CD8-positive, alpha-beta memory T cell (primary cell): ENCODE measurements at regions not wholly inside any gene's neighbourhood (a gene's known extent, or its start where the extent isn't known, plus 50 kb on each side); places are given as distances from the start of the nearest gene placed in this dataset.

Experiments used
- CTCF ChIA-PET: fragments of 350-600 bp; sonication (Branson Sonifier 250); formaldehyde crosslinking; loops from one replicate; lab custom pipeline; 2021; ENCODE audit warnings: antibody characterized with exemption; lab: Charles Lee
- POLR2A ChIA-PET: fragments of 350-600 bp; sonication (Branson Sonifier 250); formaldehyde crosslinking; loops from one replicate; lab custom pipeline; 2021; ENCODE audit warnings: antibody characterized with exemption; lab: Charles Lee
- DNase-seq, 5 donors: peaks; one replicate each; pipeline versions ENCODE4 v3.0.0 to v3.0.0-alpha.2; 2020 to 2022; ENCODE audit warnings: mixed read lengths in 1 of 5
- H3K27ac ChIP-seq: one replicate; pipeline ENCODE4 v1.7.0; 2013; ENCODE audit warnings: low read depth, mild to moderate bottlenecking, low read length, moderate library complexity
- H3K27me3 ChIP-seq: 2 replicates; pipeline ENCODE4 v1.7.0; 2013; ENCODE audit warnings: low read length, mild to moderate bottlenecking; ENCODE audit not compliant: insufficient read depth, poor library complexity, severe bottlenecking
- H3K36me3 ChIP-seq: 2 replicates; pipeline ENCODE4 v1.7.0; 2013; ENCODE audit warnings: mild to moderate bottlenecking, low read length, moderate library complexity; ENCODE audit not compliant: insufficient read depth
- H3K4me1 ChIP-seq: 2 replicates; pipeline ENCODE4 v1.7.0; 2013; ENCODE audit warnings: mild to moderate bottlenecking, low read length, moderate library complexity; ENCODE audit not compliant: insufficient read depth
- H3K4me3 ChIP-seq: 2 replicates; pipeline ENCODE4 v1.7.0; 2013; ENCODE audit warnings: mild to moderate bottlenecking, low read length
- H3K9me3 ChIP-seq: 2 replicates; pipeline ENCODE4 v1.7.0; 2013; ENCODE audit warnings: mild to moderate bottlenecking, low read length
- H3K27ac Mint-ChIP-seq, 8 donors: one replicate each; pipeline ENCODE4 v1.8.0; 2020 to 2021; ENCODE audit warnings: mixed read lengths in 8 of 8, mild to moderate bottlenecking in 6 of 8, inconsistent platforms in 3 of 8, moderate library complexity in 3 of 8
- H3K27me3 Mint-ChIP-seq, 2 donors: one replicate each; pipeline ENCODE4 v1.8.0; 2020 to 2021; ENCODE audit warnings: mixed read lengths in 2 of 2, mild to moderate bottlenecking in 1 of 2, moderate library complexity in 1 of 2
- H3K36me3 Mint-ChIP-seq, 3 donors: one replicate each; pipeline ENCODE4 v1.8.0; 2020 to 2021; ENCODE audit warnings: mixed read lengths in 3 of 3, inconsistent platforms in 1 of 3, mild to moderate bottlenecking in 1 of 3
- H3K4me1 Mint-ChIP-seq, 3 donors: one replicate each; pipeline ENCODE4 v1.8.0; 2020 to 2021; ENCODE audit warnings: mixed read lengths in 3 of 3, inconsistent platforms in 1 of 3, mild to moderate bottlenecking in 1 of 3
- H3K4me3 Mint-ChIP-seq, 7 donors: one replicate each; pipeline ENCODE4 v1.8.0; 2020 to 2021; ENCODE audit warnings: mixed read lengths in 7 of 7, mild to moderate bottlenecking in 6 of 7, moderate library complexity in 4 of 7, inconsistent platforms in 2 of 7
- H3K9me3 Mint-ChIP-seq, 5 donors: one replicate each; pipeline ENCODE4 v1.8.0; 2020 to 2022; ENCODE audit warnings: mixed read lengths in 5 of 5, mild to moderate bottlenecking in 3 of 5, moderate library complexity in 2 of 5, inconsistent platforms in 1 of 5

GRCh38 chr14:22513066-22513812 is 75.8 kb downstream of the DAD1 start:
- H3K4me1 ChIP-seq = peaks cover 97% of the 10 kb centered on the region
- POLR2A ChIA-PET = interaction anchor here (0.6 to 18.8 kb wide), 10 partner anchors 8 to 870 kb away, joined by 3 to 285 read pairs (median 4); no protein-coding TSS in a partner anchor
- Mint-ChIP-seq H3K9me3 (no peaks in the 10 kb centered on the region), H3K27me3 (no peaks in the 10 kb centered on the region), H3K4me3 (peak overlapping the region; percentile 89 to 98 (median 91)), H3K36me3 (peaks cover 44 to 90% (median 67%) of the 10 kb centered on the region in 3 donors), H3K27ac (peak overlapping the region; percentile 78 to 98 (median 94)), H3K4me1 (peaks cover 82 to 92% (median 86%) of the 10 kb centered on the region in 3 donors)
- H3K4me3 ChIP-seq = peak overlapping the region; percentile 43
- CTCF ChIA-PET = interaction anchor here (0.7 to 4.3 kb wide), 6 partner anchors 11 to 871 kb away, joined by 3 to 18 read pairs (median 3); no protein-coding TSS in a partner anchor
- H3K27ac ChIP-seq = no peak overlapping the region
- H3K27me3 ChIP-seq = no peaks in the 10 kb centered on the region
- H3K36me3 ChIP-seq = peaks cover 52% of the 10 kb centered on the region
- DNase-seq = no peak
- H3K9me3 ChIP-seq = no peaks in the 10 kb centered on the region

GRCh38 chr14:22512106-22512814 is 76.8 kb downstream of the DAD1 start:
- CTCF ChIA-PET = interaction anchor here (1.6 to 4.3 kb wide), 4 partner anchors 19 to 58 kb away, joined by 3 to 18 read pairs (median 8); no protein-coding TSS in a partner anchor
- Histone ChIP-seq H3K4me1 (peaks cover 97% of the 10 kb centered on the region), H3K9me3 (no peaks in the 10 kb centered on the region), H3K36me3 (peaks cover 50% of the 10 kb centered on the region), H3K27me3 (no peaks in the 10 kb centered on the region), H3K27ac (peak overlapping the region; percentile 56), H3K4me3 (peak overlapping the region; percentile 55)
- H3K27me3 Mint-ChIP-seq = no peaks in the 10 kb centered on the region
- H3K4me3 Mint-ChIP-seq = peak overlapping the region; percentile 89 to 98 (median 91)
- H3K27ac Mint-ChIP-seq = peak overlapping the region; percentile 87 to 98 (median 96)
- H3K9me3 Mint-ChIP-seq = no peaks in the 10 kb centered on the region
- DNase-seq = peak in 1 of 5 donors; percentile 55
- H3K4me1 Mint-ChIP-seq = peaks cover 76 to 89% (median 82%) of the 10 kb centered on the region in 3 donors
- POLR2A ChIA-PET = interaction anchor here (1.1 to 18.8 kb wide), 6 partner anchors 11 to 39 kb away, joined by 3 to 285 read pairs (median 4); no protein-coding TSS in a partner anchor
- peaks cover 39 to 88% (median 60%) of the 10 kb centered on the region in 3 donors for H3K36me3 Mint-ChIP-seq

GRCh38 chr14:22510527-22511110 is 78.4 kb downstream of the DAD1 start:
- no peaks in the 10 kb centered on the region for H3K27me3 ChIP-seq
- peak overlapping the region; percentile 92 to 98 (median 96) for H3K27ac Mint-ChIP-seq
- H3K27ac ChIP-seq = peak overlapping the region; percentile 38
- H3K4me1 ChIP-seq = peaks cover 90% of the 10 kb centered on the region
- ChIA-PET CTCF (interaction anchor here (0.8 to 4.3 kb wide), 5 partner anchors 11 to 60 kb away, joined by 3 to 18 read pairs (median 5); no protein-coding TSS in a partner anchor), POLR2A (interaction anchor here (0.5 to 18.8 kb wide), 17 partner anchors 9 to 868 kb away, joined by 3 to 285 read pairs (median 5); no protein-coding TSS in a partner anchor)
- H3K4me1 Mint-ChIP-seq = peaks cover 75 to 89% (median 82%) of the 10 kb centered on the region in 3 donors
- H3K36me3 ChIP-seq = peaks cover 33% of the 10 kb centered on the region
- DNase-seq = no peak
- peak overlapping the region; percentile 55 for H3K4me3 ChIP-seq
- H3K27me3 Mint-ChIP-seq = peaks cover 0 to 1% of the 10 kb centered on the region in 2 donors
- no peaks in the 10 kb centered on the region for H3K9me3 ChIP-seq
- H3K9me3 Mint-ChIP-seq = no peaks in the 10 kb centered on the region
- peaks cover 32 to 89% (median 55%) of the 10 kb centered on the region in 3 donors for H3K36me3 Mint-ChIP-seq
- peak overlapping the region; percentile 89 to 98 (median 91) for H3K4me3 Mint-ChIP-seq

- Histone ChIP-seq H3K27ac (peak overlapping the region; percentile 38), H3K9me3 (no peaks in the 10 kb centered on the region), H3K36me3 (peaks cover 33% of the 10 kb centered on the region), H3K4me1 (peaks cover 85% of the 10 kb centered on the region), H3K27me3 (no peaks in the 10 kb centered on the region), H3K4me3 (peak overlapping the region; percentile 65)
- POLR2A ChIA-PET = interaction anchor here (0.6 to 18.8 kb wide), 17 partner anchors 8 to 867 kb away, joined by 3 to 285 read pairs (median 5); no protein-coding TSS in a partner anchor
- peaks cover 30 to 89% (median 48%) of the 10 kb centered on the region in 3 donors for H3K36me3 Mint-ChIP-seq
- peaks cover 0 to 1% of the 10 kb centered on the region in 2 donors for H3K27me3 Mint-ChIP-seq
- CTCF ChIA-PET = interaction anchor here (0.8 to 4.3 kb wide), 6 partner anchors 10 to 60 kb away, joined by 3 to 18 read pairs (median 6); no protein-coding TSS in a partner anchor
- peak in 1 of 5 donors; percentile 66 for DNase-seq
- H3K4me3 Mint-ChIP-seq = peak overlapping the region; percentile 89 to 98 (median 91)
- H3K4me1 Mint-ChIP-seq = peaks cover 73 to 89% (median 78%) of the 10 kb centered on the region in 3 donors
- H3K27ac Mint-ChIP-seq = peak overlapping the region; percentile 92 to 98 (median 96)
- H3K9me3 Mint-ChIP-seq = no peaks in the 10 kb centered on the region
Observed at GRCh38 chr14:22509751-22510300, 79.2 kb downstream of the DAD1 start.

- ChIA-PET POLR2A (interaction anchor here (0.9 to 18.8 kb wide), 6 partner anchors 9 to 439 kb away, joined by 4 to 285 read pairs (median 12); no protein-coding TSS in a partner anchor), CTCF (interaction anchor here (0.9 to 3.1 kb wide), 4 partner anchors 15 to 61 kb away, joined by 3 to 10 read pairs (median 8); no protein-coding TSS in a partner anchor)
- peak overlapping the region; percentile 92 to 100 (median 96) for H3K27ac Mint-ChIP-seq
- Histone ChIP-seq H3K4me3 (peak overlapping the region; percentile 65), H3K27me3 (no peaks in the 10 kb centered on the region), H3K36me3 (peaks cover 33% of the 10 kb centered on the region), H3K27ac (peak overlapping the region; percentile 38), H3K9me3 (no peaks in the 10 kb centered on the region), H3K4me1 (peaks cover 81% of the 10 kb centered on the region)
- no peaks in the 10 kb centered on the region for H3K9me3 Mint-ChIP-seq
- peak overlapping the region; percentile 89 to 98 (median 91) for H3K4me3 Mint-ChIP-seq
- DNase-seq = no peak
- H3K36me3 Mint-ChIP-seq = peaks cover 30 to 87% (median 48%) of the 10 kb centered on the region in 3 donors
- peaks cover 0 to 1% of the 10 kb centered on the region in 2 donors for H3K27me3 Mint-ChIP-seq
- H3K4me1 Mint-ChIP-seq = peaks cover 73 to 89% (median 78%) of the 10 kb centered on the region in 3 donors
Observed at GRCh38 chr14:22509036-22509709, 79.9 kb downstream of the DAD1 start.

GRCh38 chr14:22508662-22509035 is 80.4 kb downstream of the DAD1 start:
- H3K9me3 ChIP-seq = no peaks in the 10 kb centered on the region
- H3K9me3 Mint-ChIP-seq = no peaks in the 10 kb centered on the region
- peaks cover 0 to 1% of the 10 kb centered on the region in 2 donors for H3K27me3 Mint-ChIP-seq
- POLR2A ChIA-PET = interaction anchor here (0.9 to 18.8 kb wide), 6 partner anchors 10 to 438 kb away, joined by 4 to 285 read pairs (median 12); no protein-coding TSS in a partner anchor
- H3K4me3 ChIP-seq = peak overlapping the region; percentile 65
- CTCF ChIA-PET = interaction anchor here (2.1 to 3.1 kb wide), 2 partner anchors 48 to 62 kb away, joined by 10 read pairs; no protein-coding TSS in a partner anchor
- H3K36me3 ChIP-seq = peaks cover 29% of the 10 kb centered on the region
- H3K4me1 Mint-ChIP-seq = peaks cover 73 to 88% (median 77%) of the 10 kb centered on the region in 3 donors
- H3K4me3 Mint-ChIP-seq = peak overlapping the region; percentile 89 to 98 (median 91)
- H3K27ac Mint-ChIP-seq = peak overlapping the region; percentile 92 to 100 (median 96)
- no peaks in the 10 kb centered on the region for H3K27me3 ChIP-seq
- no peak for DNase-seq
- peaks cover 31 to 88% (median 43%) of the 10 kb centered on the region in 3 donors for H3K36me3 Mint-ChIP-seq
- peaks cover 76% of the 10 kb centered on the region for H3K4me1 ChIP-seq
- H3K27ac ChIP-seq = peak overlapping the region; percentile 20
